Activated CD4-positive, alpha-beta T cell treated with anti-CD3 and anti-CD28 coated beads, Interleukin-2, amount 10 ng/mL, durations not matched to agents 24 days and 14 days (primary cell): ENCODE measurements at regions not wholly inside any gene's neighbourhood (a gene's known extent, or its start where the extent isn't known, plus 50 kb on each side); places are given as distances from the start of the nearest gene placed in this dataset.
"Not testable (repeated sequence)": the region's sequence is repeated elsewhere in the genome, so short reads cannot be mapped to it uniquely, and the experiment has no call there.

Source experiments
- DNase-seq: peaks from one replicate; pipeline ENCODE4 v3.0.0; 2022
- H3K27ac Mint-ChIP-seq: one replicate; pipeline ENCODE4 v1.8.0; 2022; ENCODE audit warnings: mild to moderate bottlenecking, mixed read lengths
- H3K27me3 Mint-ChIP-seq: one replicate; pipeline ENCODE4 v1.8.0; 2022; ENCODE audit warnings: mixed read lengths
- H3K36me3 Mint-ChIP-seq: one replicate; pipeline ENCODE4 v1.8.0; 2022; ENCODE audit warnings: low read depth, mild to moderate bottlenecking, mixed read lengths
- H3K4me1 Mint-ChIP-seq: one replicate; pipeline ENCODE4 v1.8.0; 2021; ENCODE audit warnings: mixed read lengths
- H3K4me3 Mint-ChIP-seq: one replicate; pipeline ENCODE4 v1.8.0; 2022; ENCODE audit warnings: mild to moderate bottlenecking, moderate library complexity, mixed read lengths
- H3K9me3 Mint-ChIP-seq: one replicate; pipeline ENCODE4 v1.8.0; 2021; ENCODE audit warnings: mixed read lengths
- intact Hi-C: fragments of 100-400 bp; cut with micrococcal nuclease; formaldehyde crosslinking; loops from one replicate; pipeline ENCODE4 v1.15.1; 2023

- Mint-ChIP-seq H3K9me3 (no peaks in the 10 kb centered on the region), H3K27ac (no peak overlapping the region), H3K4me3 (no peak overlapping the region), H3K27me3 (no peaks in the 10 kb centered on the region), H3K4me1 (no peaks in the 10 kb centered on the region), H3K36me3 (no peaks in the 10 kb centered on the region)
- no peak for DNase-seq
- intact Hi-C loops = no loop called here
Observed at GRCh38 chr15:35956056-35956455, 410.1 kb upstream of the DPH6 start.

- no peak overlapping the region for H3K4me3 Mint-ChIP-seq
- H3K9me3 Mint-ChIP-seq = no peaks in the 10 kb centered on the region
Observed at GRCh38 chr15:35958021-35958420, 412.1 kb upstream of the DPH6 start.

GRCh38 chr15:35958975-35959374 is 413.0 kb upstream of the DPH6 start:
- no peak overlapping the region for H3K4me3 Mint-ChIP-seq
- DNase-seq = no peak
- H3K36me3 Mint-ChIP-seq = no peaks in the 10 kb centered on the region
- no peaks in the 10 kb centered on the region for H3K9me3 Mint-ChIP-seq
- H3K4me1 Mint-ChIP-seq = no peaks in the 10 kb centered on the region
- H3K27me3 Mint-ChIP-seq = no peaks in the 10 kb centered on the region
- intact Hi-C loops = no loop called here
- no peak overlapping the region for H3K27ac Mint-ChIP-seq

More at GRCh38 chr15:35958021-35958420, 412.1 kb upstream of the DPH6 start:
- Mint-ChIP-seq H3K4me1 (no peaks in the 10 kb centered on the region), H3K27me3 (no peaks in the 10 kb centered on the region), H3K36me3 (no peaks in the 10 kb centered on the region), H3K27ac (no peak overlapping the region)
- intact Hi-C loops = no loop called here
- no peak for DNase-seq

- no peaks in the 10 kb centered on the region for H3K27me3 Mint-ChIP-seq
- no peak overlapping the region for H3K4me3 Mint-ChIP-seq
- no peaks in the 10 kb centered on the region for H3K9me3 Mint-ChIP-seq
- intact Hi-C loops = no loop called here
- DNase-seq = no peak
- H3K4me1 Mint-ChIP-seq = no peaks in the 10 kb centered on the region
- H3K36me3 Mint-ChIP-seq = no peaks in the 10 kb centered on the region
- no peak overlapping the region for H3K27ac Mint-ChIP-seq
Observed at GRCh38 chr15:35963326-35963725, 417.4 kb upstream of the DPH6 start.

- intact Hi-C loops = no loop called here
- no peaks in the 10 kb centered on the region for H3K9me3 Mint-ChIP-seq
Observed at GRCh38 chr15:35966781-35967180, 420.8 kb upstream of the DPH6 start.

GRCh38 chr15:35967968-35968367 is 422.0 kb upstream of the DPH6 start:
- H3K27ac Mint-ChIP-seq, H3K4me1 Mint-ChIP-seq, intact Hi-C loops, DNase-seq, H3K9me3 Mint-ChIP-seq, H3K4me3 Mint-ChIP-seq, H3K27me3 Mint-ChIP-seq, H3K36me3 Mint-ChIP-seq: not testable (repeated sequence)

More at GRCh38 chr15:35966781-35967180, 420.8 kb upstream of the DPH6 start:
- no peaks in the 10 kb centered on the region for H3K4me1 Mint-ChIP-seq
- no peaks in the 10 kb centered on the region for H3K27me3 Mint-ChIP-seq
- no peak for DNase-seq
- no peak overlapping the region for H3K27ac Mint-ChIP-seq
- H3K36me3 Mint-ChIP-seq = no peaks in the 10 kb centered on the region
- no peak overlapping the region for H3K4me3 Mint-ChIP-seq

- H3K4me1 Mint-ChIP-seq = no peaks in the 10 kb centered on the region
- intact Hi-C loops = no loop called here
- H3K27me3 Mint-ChIP-seq = no peaks in the 10 kb centered on the region
- H3K27ac Mint-ChIP-seq = no peak overlapping the region
- no peaks in the 10 kb centered on the region for H3K9me3 Mint-ChIP-seq
- no peak for DNase-seq
- H3K36me3 Mint-ChIP-seq = no peaks in the 10 kb centered on the region
- no peak overlapping the region for H3K4me3 Mint-ChIP-seq
Observed at GRCh38 chr15:35973029-35973428, 427.1 kb upstream of the DPH6 start.

- intact Hi-C loops = no loop called here
- Mint-ChIP-seq H3K27me3 (no peaks in the 10 kb centered on the region), H3K9me3 (no peaks in the 10 kb centered on the region), H3K4me3 (no peak overlapping the region), H3K4me1 (no peaks in the 10 kb centered on the region), H3K36me3 (no peaks in the 10 kb centered on the region), H3K27ac (no peak overlapping the region)
- no peak for DNase-seq
Observed at GRCh38 chr15:35974052-35974451, 428.1 kb upstream of the DPH6 start.

GRCh38 chr15:35975941-35976340 is 430.0 kb upstream of the DPH6 start:
- Mint-ChIP-seq H3K9me3 (no peaks in the 10 kb centered on the region), H3K27ac (no peak overlapping the region), H3K36me3 (no peaks in the 10 kb centered on the region), H3K4me1 (no peaks in the 10 kb centered on the region), H3K4me3 (no peak overlapping the region), H3K27me3 (no peaks in the 10 kb centered on the region)
- DNase-seq = no peak
- intact Hi-C loops = no loop called here

- DNase-seq = no peak
- no peak overlapping the region for H3K27ac Mint-ChIP-seq
- no peaks in the 10 kb centered on the region for H3K27me3 Mint-ChIP-seq
- intact Hi-C loops = no loop called here
- H3K9me3 Mint-ChIP-seq = no peaks in the 10 kb centered on the region
- no peak overlapping the region for H3K4me3 Mint-ChIP-seq
- H3K4me1 Mint-ChIP-seq = no peaks in the 10 kb centered on the region
- no peaks in the 10 kb centered on the region for H3K36me3 Mint-ChIP-seq
Observed at GRCh38 chr15:35979608-35980007, 433.6 kb upstream of the DPH6 start.

- Mint-ChIP-seq H3K9me3 (no peaks in the 10 kb centered on the region), H3K27ac (no peak overlapping the region), H3K4me1 (no peaks in the 10 kb centered on the region), H3K27me3 (no peaks in the 10 kb centered on the region), H3K36me3 (no peaks in the 10 kb centered on the region), H3K4me3 (no peak overlapping the region)
- intact Hi-C loops = no loop called here
- DNase-seq = no peak
Observed at GRCh38 chr15:35980719-35981118, 434.8 kb upstream of the DPH6 start.

- Mint-ChIP-seq H3K4me3 (no peak overlapping the region), H3K27me3 (no peaks in the 10 kb centered on the region), H3K4me1 (no peaks in the 10 kb centered on the region), H3K9me3 (no peaks in the 10 kb centered on the region), H3K36me3 (no peaks in the 10 kb centered on the region), H3K27ac (no peak overlapping the region)
- DNase-seq = no peak
- intact Hi-C loops = no loop called here
Observed at GRCh38 chr15:35986191-35986721, 440.3 kb upstream of the DPH6 start.

GRCh38 chr15:35987056-35987455 is 441.1 kb upstream of the DPH6 start:
- no peak overlapping the region for H3K4me3 Mint-ChIP-seq
- H3K36me3 Mint-ChIP-seq = no peaks in the 10 kb centered on the region

GRCh38 chr15:35991386-35991785 is 445.4 kb upstream of the DPH6 start:
- no peak for DNase-seq
- intact Hi-C loops = no loop called here
- Mint-ChIP-seq H3K9me3 (no peaks in the 10 kb centered on the region), H3K27ac (no peak overlapping the region), H3K4me3 (no peak overlapping the region), H3K27me3 (no peaks in the 10 kb centered on the region), H3K4me1 (no peaks in the 10 kb centered on the region), H3K36me3 (no peaks in the 10 kb centered on the region)

More at GRCh38 chr15:35987056-35987455, 441.1 kb upstream of the DPH6 start:
- intact Hi-C loops = no loop called here
- H3K4me1 Mint-ChIP-seq = no peaks in the 10 kb centered on the region
- H3K27ac Mint-ChIP-seq = no peak overlapping the region
- H3K27me3 Mint-ChIP-seq = no peaks in the 10 kb centered on the region
- DNase-seq = no peak
- H3K9me3 Mint-ChIP-seq = no peaks in the 10 kb centered on the region

- no peaks in the 10 kb centered on the region for H3K9me3 Mint-ChIP-seq
- H3K27me3 Mint-ChIP-seq = no peaks in the 10 kb centered on the region
- no peak for DNase-seq
- intact Hi-C loops = no loop called here
- no peak overlapping the region for H3K27ac Mint-ChIP-seq
- no peaks in the 10 kb centered on the region for H3K4me1 Mint-ChIP-seq
- H3K4me3 Mint-ChIP-seq = no peak overlapping the region
- no peaks in the 10 kb centered on the region for H3K36me3 Mint-ChIP-seq
Observed at GRCh38 chr15:35992791-35993190, 446.8 kb upstream of the DPH6 start.
